SK-N-SH (cell line): ENCODE measurements at regions not wholly inside any gene's neighbourhood (a gene's known extent, or its start where the extent isn't known, plus 50 kb on each side); places are given as distances from the start of the nearest gene placed in this dataset.

ENCODE experiments used
- CTCF ChIA-PET: fragments of 300-600, 350-600 bp; formaldehyde crosslinking; extraction: SDS; loops from one replicate; lab custom pipeline; 2021; lab: Yijun Ruan, JAX
- POLR2A ChIA-PET: fragments of 350-600 bp; sonication (Branson Sonifier 250); formaldehyde crosslinking; extraction: SDS; loops from one replicate; lab custom pipeline; 2020; ENCODE audit warnings: antibody characterized with exemption, inconsistent platforms; lab: Yijun Ruan, JAX
- DNase-seq: peaks from one replicate; pipeline ENCODE4 v3.0.0; 2012
- H2AFZ ChIP-seq: fragments of 200-600 bp; sonication (generic); 2 replicates; pipeline ENCODE4 v1.8.1; 2016; ENCODE audit warnings: antibody characterized with exemption, mild to moderate bottlenecking, low read depth
- H3F3A ChIP-seq: fragments of 200-600 bp; sonication (generic); replicated peaks from 2 replicates; pipeline ENCODE3; 2016; ENCODE audit warnings: antibody characterized with exemption, mild to moderate bottlenecking; ENCODE audit not compliant: insufficient read depth
- H3K27ac ChIP-seq, 2 experiments: fragments of 200-500 bp in 1 of 2; fragments of 200-600 bp in 1 of 2; sonication (Bioruptor generic) in 1 of 2; sonication (generic), shearing (Covaris generic) in 1 of 2; 2 replicates each; pipeline versions ENCODE4 v1.5.1 to v1.6.1; 2014 to 2016; ENCODE audit warnings: low read depth in 2 of 2, inconsistent platforms in 1 of 2, low read length in 1 of 2, mild to moderate bottlenecking in 1 of 2, mixed read lengths in 1 of 2
- H3K27me3 ChIP-seq: fragments of 200-600 bp; sonication (generic), shearing (Covaris generic); 2 replicates; pipeline ENCODE4 v1.6.1; 2016; ENCODE audit warnings: mixed run types; ENCODE audit not compliant: insufficient read depth
- H3K36me3 ChIP-seq, 2 experiments: fragments of 200-500 bp in 1 of 2; fragments of 200-600 bp in 1 of 2; sonication (Bioruptor generic) in 1 of 2; sonication (generic) in 1 of 2; replicated peaks in 1 of 2; 2 replicates each; pipeline versions ENCODE3 to v1.5.1; 2014 to 2016; ENCODE audit warnings: low read length in 1 of 2, mild to moderate bottlenecking in 1 of 2; ENCODE audit not compliant: insufficient read depth in 2 of 2, control insufficient read depth in 1 of 2
- H3K4me1 ChIP-seq, 2 experiments: fragments of 200-500 bp in 1 of 2; fragments of 200-600 bp in 1 of 2; sonication (Bioruptor generic) in 1 of 2; sonication (generic), shearing (Covaris generic) in 1 of 2; 2 replicates each; pipeline versions ENCODE4 v1.5.1 to v1.6.1; 2014 to 2016; ENCODE audit warnings: low read depth in 1 of 2, low read length in 1 of 2, mixed run types in 1 of 2; ENCODE audit not compliant: insufficient read depth in 2 of 2, control insufficient read depth in 1 of 2
- H3K4me2 ChIP-seq: fragments of 200-600 bp; sonication (generic), shearing (Covaris generic); 2 replicates; pipeline ENCODE4 v1.6.1; 2017; ENCODE audit warnings: mixed run types
- H3K4me3 ChIP-seq, 2 experiments: fragments of 200-500 bp in 1 of 2; fragments of 200-600 bp in 1 of 2; sonication (Bioruptor generic) in 1 of 2; sonication (generic), shearing (Covaris generic) in 1 of 2; 2 replicates each; pipeline versions ENCODE4 v1.5.1 to v1.8.1; 2014 to 2016; ENCODE audit warnings: low read depth in 2 of 2, inconsistent platforms in 1 of 2, low read length in 1 of 2, mild to moderate bottlenecking in 1 of 2, mixed read lengths in 1 of 2, moderate library complexity in 1 of 2
- H3K79me2 ChIP-seq: fragments of 200-600 bp; sonication (generic); 2 replicates; pipeline ENCODE4 v1.8.1; 2017; ENCODE audit warnings: mild to moderate bottlenecking; ENCODE audit not compliant: insufficient read depth
- H3K9ac ChIP-seq: fragments of 200-600 bp; sonication (generic); 2 replicates; pipeline ENCODE4 v1.6.1; 2017; ENCODE audit warnings: mixed run types
- H3K9me2 ChIP-seq: fragments of 200-600 bp; sonication (generic); 2 replicates; pipeline ENCODE4 v1.6.1; 2017; ENCODE audit warnings: mixed run types
- H3K9me3 ChIP-seq: fragments of 200-600 bp; sonication (generic); 2 replicates; pipeline ENCODE4 v1.6.1; 2017; ENCODE audit warnings: mixed run types, mild to moderate bottlenecking, moderate library complexity
- H4K20me1 ChIP-seq: fragments of 200-600 bp; sonication (generic); 2 replicates; pipeline ENCODE4 v1.6.1; 2017; ENCODE audit warnings: mild to moderate bottlenecking, mixed run types; ENCODE audit not compliant: insufficient read depth
- ELF1 ChIP-seq: IDR thresholded peaks from 2 replicates; pipeline ENCODE4 v1.4.0; 2012
- EP300 ChIP-seq, 2 experiments: IDR thresholded peaks; 2 replicates each; pipeline versions ENCODE4 v1.4.0 to v1.6.1; 2012; ENCODE audit warnings: borderline replicate concordance in 1 of 2, low read depth in 1 of 2, low read length in 1 of 2
- EZH2phosphoT487 ChIP-seq: fragments of 200-600 bp; sonication (generic); IDR thresholded peaks from 2 replicates; pipeline ENCODE4 v1.6.1; 2017; ENCODE audit warnings: low read depth, mixed run types, mild to moderate bottlenecking, antibody characterized with exemption, moderate library complexity, borderline replicate concordance
- FOSL2 ChIP-seq: IDR thresholded peaks from 2 replicates; pipeline ENCODE4 v1.4.0; 2012; ENCODE audit warnings: low read depth, mild to moderate bottlenecking, moderate library complexity, borderline replicate concordance
- GABPA ChIP-seq: IDR thresholded peaks from 2 replicates; pipeline ENCODE4 v1.4.0; 2012; ENCODE audit warnings: low read depth, mild to moderate bottlenecking
- GATA2 ChIP-seq: sonication (generic); formaldehyde crosslinking; IDR thresholded peaks from 2 replicates; pipeline ENCODE4 v1.5.0; 2020; ENCODE audit warnings: mild to moderate bottlenecking, missing genetic modification reagents
- MEF2A ChIP-seq: IDR thresholded peaks from 2 replicates; pipeline ENCODE4 v1.4.0; 2012; ENCODE audit warnings: low read depth, borderline replicate concordance
- MXI1 ChIP-seq: IDR thresholded peaks from 2 replicates; pipeline ENCODE4 v1.6.1; 2012; ENCODE audit warnings: mild to moderate bottlenecking, low read depth, low read length, improper control_type of control experiment
- NFIC ChIP-seq: IDR thresholded peaks from 2 replicates; pipeline ENCODE4 v1.4.0; 2012; ENCODE audit warnings: borderline replicate concordance
- NRF1 ChIP-seq: IDR thresholded peaks from 2 replicates; pipeline ENCODE4 v1.6.1; 2012; ENCODE audit warnings: low read depth, mild to moderate bottlenecking, low read length
- POLR2AphosphoS5 ChIP-seq: IDR thresholded peaks from 2 replicates; pipeline ENCODE4 v1.6.1; 2012; ENCODE audit warnings: low read depth, low read length
- RAD21 ChIP-seq: IDR thresholded peaks from 2 replicates; pipeline ENCODE4 v1.6.1; 2012; ENCODE audit warnings: mild to moderate bottlenecking, low read length
- RFX5 ChIP-seq: IDR thresholded peaks from 2 replicates; pipeline ENCODE4 v1.6.1; 2012; ENCODE audit warnings: mild to moderate bottlenecking, improper control_type of control experiment, low read length
- SIN3A ChIP-seq: IDR thresholded peaks from 2 replicates; pipeline ENCODE4 v1.6.1; 2012; ENCODE audit warnings: low read depth, mild to moderate bottlenecking, low read length, moderate library complexity, borderline replicate concordance
- SMC3 ChIP-seq: IDR thresholded peaks from 2 replicates; pipeline ENCODE4 v1.6.1; 2012; ENCODE audit warnings: low read depth, low read length, improper control_type of control experiment
- TAF1 ChIP-seq: IDR thresholded peaks from 2 replicates; pipeline ENCODE4 v1.6.1; 2012; ENCODE audit warnings: low read depth, mild to moderate bottlenecking, low read length, moderate library complexity, borderline replicate concordance
- YY1 ChIP-seq: IDR thresholded peaks from 2 replicates; pipeline ENCODE4 v1.4.0; 2012; ENCODE audit warnings: low read depth, mild to moderate bottlenecking
- WGBS: methylation state at CpG from one replicate; pipeline ENCODE4 v1.1.6; 2017; ENCODE audit warnings: low lambda C conversion rate; 5-methylcytosine and 5-hydroxymethylcytosine counted together
- TF ChIP-seq, protein P1 (sequence below): IDR thresholded peaks from 2 replicates; pipeline ENCODE4 v1.4.0; 2012; ENCODE audit warnings: low read depth
- TF ChIP-seq, protein P2 (sequence below): fragments of 150-350 bp; IDR thresholded peaks from 2 replicates; pipeline ENCODE4 v1.6.1; 2017; ENCODE audit warnings: antibody characterized with exemption, low read length, low read depth, borderline replicate concordance

DNA sequence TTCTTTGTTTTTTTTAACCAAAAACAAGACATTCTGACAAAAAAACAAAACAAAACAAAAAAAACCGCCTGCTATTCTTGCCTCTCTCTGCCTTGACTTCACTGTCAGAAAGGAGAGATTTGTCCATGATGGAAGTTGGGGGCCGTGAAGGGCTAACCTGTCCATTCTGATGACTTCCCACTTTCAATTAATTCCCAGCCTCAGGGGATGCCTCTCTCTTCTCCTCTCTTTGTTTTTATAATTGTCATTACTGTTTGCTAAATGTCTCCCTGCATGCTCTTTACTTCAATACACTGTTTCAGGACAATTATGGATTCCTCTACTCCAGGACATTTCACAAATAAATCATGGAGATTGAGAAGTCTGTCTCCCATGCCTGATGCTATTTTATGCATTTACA lies 130.5 kb upstream of the CNR1 start:
- no peak overlapping the region for H3K4me2 ChIP-seq
- H2AFZ ChIP-seq: no peak overlapping the region
- no peaks in the 10 kb centered on the region for H3K79me2 ChIP-seq
- CTCF ChIA-PET: no interaction called here
- H3F3A ChIP-seq: no peaks in the 10 kb centered on the region
- H4K20me1 ChIP-seq: no peaks in the 10 kb centered on the region
- H3K36me3 ChIP-seq: no peaks in the 10 kb centered on the region
- H3K9me2 ChIP-seq: no peaks in the 10 kb centered on the region
- DNase-seq: no peak
- no peaks in the 10 kb centered on the region for H3K27me3 ChIP-seq
- H3K9ac ChIP-seq: no peak overlapping the region
- 23% methylated on average over 2 of the region's 2 CpGs for WGBS
- H3K27ac ChIP-seq: no peak overlapping the region
- H3K4me3 ChIP-seq: no peak overlapping the region
- no peaks in the 10 kb centered on the region for H3K9me3 ChIP-seq
- no peaks in the 10 kb centered on the region for H3K4me1 ChIP-seq
- POLR2A ChIA-PET: no interaction called here
- TF ChIP-seq MXI1 (no peak), FOSL2 (no peak), GATA2 (CRISPR knock-in tag) (no peak), NFIC (no peak), NRF1 (no peak), RFX5 (no peak), RAD21 (no peak), EP300 (IDR thresholded peaks at IDR 0.05; ENCODE audit: borderline replicate concordance in 1 of 2, low read depth in 1 of 2, low read length in 1 of 2) (no peak), SMC3 (no peak), TAF1 (no peak), GABPA (no peak), ELF1 (no peak), POLR2AphosphoS5 (no peak), EZH2phosphoT487 (no peak), SIN3A (no peak)
- TF ChIP-seq, protein P1, sequence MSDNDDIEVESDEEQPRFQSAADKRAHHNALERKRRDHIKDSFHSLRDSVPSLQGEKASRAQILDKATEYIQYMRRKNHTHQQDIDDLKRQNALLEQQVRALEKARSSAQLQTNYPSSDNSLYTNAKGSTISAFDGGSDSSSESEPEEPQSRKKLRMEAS: no peak
- TF ChIP-seq, protein P2, sequence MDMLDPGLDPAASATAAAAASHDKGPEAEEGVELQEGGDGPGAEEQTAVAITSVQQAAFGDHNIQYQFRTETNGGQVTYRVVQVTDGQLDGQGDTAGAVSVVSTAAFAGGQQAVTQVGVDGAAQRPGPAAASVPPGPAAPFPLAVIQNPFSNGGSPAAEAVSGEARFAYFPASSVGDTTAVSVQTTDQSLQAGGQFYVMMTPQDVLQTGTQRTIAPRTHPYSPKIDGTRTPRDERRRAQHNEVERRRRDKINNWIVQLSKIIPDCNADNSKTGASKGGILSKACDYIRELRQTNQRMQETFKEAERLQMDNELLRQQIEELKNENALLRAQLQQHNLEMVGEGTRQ: no peak
- TF ChIP-seq, all 33 proteins: peak for 0

DNA sequence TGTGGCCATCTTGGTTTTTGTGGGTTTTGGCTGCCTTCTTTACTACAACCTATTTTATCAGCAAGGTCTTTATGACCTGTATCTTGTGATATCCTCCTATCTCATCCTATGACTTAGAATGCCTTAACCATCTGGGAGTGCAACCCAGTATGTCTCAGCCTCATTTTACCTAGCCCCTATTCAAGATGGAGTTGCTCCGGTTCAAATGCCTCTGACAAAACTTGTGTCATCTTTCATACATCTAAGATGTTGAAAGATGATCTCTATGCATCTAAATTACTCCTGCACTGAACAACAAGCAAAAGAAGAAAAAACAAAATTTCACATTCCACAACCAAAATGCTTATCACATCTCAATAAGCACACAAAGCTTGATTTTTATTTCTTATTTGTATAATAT lies 129.5 kb upstream of the CNR1 start:
- H4K20me1 ChIP-seq: no peaks in the 10 kb centered on the region
- WGBS: 41% methylated on average over 1 of the region's 1 CpG
- no peaks in the 10 kb centered on the region for H3K79me2 ChIP-seq
- CTCF ChIA-PET: no interaction called here
- no peak overlapping the region for H3K4me2 ChIP-seq
- H3K9me2 ChIP-seq: no peaks in the 10 kb centered on the region
- no peak overlapping the region for H2AFZ ChIP-seq
- no peak for TF ChIP-seq MXI1
- TF ChIP-seq YY1: no peak
- TF ChIP-seq MEF2A: no peak
- no peak for TF ChIP-seq TAF1
- TF ChIP-seq, all 33 proteins: peak for 0
- Histone ChIP-seq H3K4me3 (no peak overlapping the region), H3K36me3 (no peaks in the 10 kb centered on the region), H3K27me3 (no peaks in the 10 kb centered on the region), H3K4me1 (no peaks in the 10 kb centered on the region), H3K9ac (no peak overlapping the region), H3K27ac (no peak overlapping the region), H3K9me3 (no peaks in the 10 kb centered on the region), H3F3A (no peaks in the 10 kb centered on the region)
- DNase-seq: no peak
- POLR2A ChIA-PET: no interaction called here
